ENCODE measurements at regions not wholly inside any gene's neighbourhood (a gene's known extent, or its start where the extent isn't known, plus 50 kb on each side); places are given as distances from the start of the nearest gene placed in this dataset.

DNA sequence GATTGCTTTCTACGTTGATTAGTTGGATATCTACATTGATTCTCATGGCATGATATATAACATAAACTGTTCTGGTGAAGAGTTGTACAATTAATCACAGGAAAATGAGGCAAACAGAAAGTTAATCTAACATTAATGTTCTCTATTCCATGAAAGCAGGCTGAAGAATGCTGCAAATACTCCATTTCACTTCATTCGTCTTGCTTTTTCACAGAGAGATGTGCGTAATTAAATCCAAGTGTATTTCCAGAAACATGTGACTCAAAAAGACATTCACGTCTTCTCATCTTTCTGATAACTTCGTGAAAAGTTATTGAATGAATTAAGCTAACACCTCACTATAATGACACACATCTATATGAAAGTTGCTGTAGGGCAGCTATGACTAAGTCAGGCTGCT lies 1471.5 kb downstream of the DPP10 start:
- TF ChIP-seq, protein P1, sequence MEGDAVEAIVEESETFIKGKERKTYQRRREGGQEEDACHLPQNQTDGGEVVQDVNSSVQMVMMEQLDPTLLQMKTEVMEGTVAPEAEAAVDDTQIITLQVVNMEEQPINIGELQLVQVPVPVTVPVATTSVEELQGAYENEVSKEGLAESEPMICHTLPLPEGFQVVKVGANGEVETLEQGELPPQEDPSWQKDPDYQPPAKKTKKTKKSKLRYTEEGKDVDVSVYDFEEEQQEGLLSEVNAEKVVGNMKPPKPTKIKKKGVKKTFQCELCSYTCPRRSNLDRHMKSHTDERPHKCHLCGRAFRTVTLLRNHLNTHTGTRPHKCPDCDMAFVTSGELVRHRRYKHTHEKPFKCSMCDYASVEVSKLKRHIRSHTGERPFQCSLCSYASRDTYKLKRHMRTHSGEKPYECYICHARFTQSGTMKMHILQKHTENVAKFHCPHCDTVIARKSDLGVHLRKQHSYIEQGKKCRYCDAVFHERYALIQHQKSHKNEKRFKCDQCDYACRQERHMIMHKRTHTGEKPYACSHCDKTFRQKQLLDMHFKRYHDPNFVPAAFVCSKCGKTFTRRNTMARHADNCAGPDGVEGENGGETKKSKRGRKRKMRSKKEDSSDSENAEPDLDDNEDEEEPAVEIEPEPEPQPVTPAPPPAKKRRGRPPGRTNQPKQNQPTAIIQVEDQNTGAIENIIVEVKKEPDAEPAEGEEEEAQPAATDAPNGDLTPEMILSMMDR (IDR thresholded peaks at IDR 0.05; ENCODE audit: borderline replicate concordance, extremely low read depth, low read length, poor library complexity, severe bottlenecking): no peak
- TF ChIP-seq EZH2 (IDR thresholded peaks at IDR 0.05; ENCODE audit: borderline replicate concordance, low read depth, low read length, severe bottlenecking): no peak
- Histone ChIP-seq H4K20me1 (ENCODE audit: insufficient read depth, low read length) (no peaks in the 10 kb centered on the region), H3K4me1 (ENCODE audit: insufficient read depth, low read length) (no peaks in the 10 kb centered on the region), H3K4me2 (ENCODE audit: insufficient read depth, low read length) (no peak overlapping the region), H3K9ac (ENCODE audit: low read depth, low read length) (no peak overlapping the region), H3K27ac (ENCODE audit: low read length) (no peak overlapping the region), H3K27me3 (ENCODE audit: insufficient read depth, low read length, poor library complexity) (no peaks in the 10 kb centered on the region), H3K9me3 (ENCODE audit: insufficient read depth, low read length, severe bottlenecking) (no peaks in the 10 kb centered on the region), H3K36me3 (ENCODE audit: insufficient read depth, low read length) (no peaks in the 10 kb centered on the region), H3K79me2 (ENCODE audit: insufficient read depth, low read length) (no peaks in the 10 kb centered on the region), H3K4me3 (ENCODE audit: low read depth in 1 of 2, low read length in 2 of 2) (no peak overlapping the region), H2AFZ (ENCODE audit: low read depth, low read length) (no peak overlapping the region)
- ATAC-seq (ENCODE audit: insufficient read depth, low read depth): no peak
- no peak for DNase-seq

DNA sequence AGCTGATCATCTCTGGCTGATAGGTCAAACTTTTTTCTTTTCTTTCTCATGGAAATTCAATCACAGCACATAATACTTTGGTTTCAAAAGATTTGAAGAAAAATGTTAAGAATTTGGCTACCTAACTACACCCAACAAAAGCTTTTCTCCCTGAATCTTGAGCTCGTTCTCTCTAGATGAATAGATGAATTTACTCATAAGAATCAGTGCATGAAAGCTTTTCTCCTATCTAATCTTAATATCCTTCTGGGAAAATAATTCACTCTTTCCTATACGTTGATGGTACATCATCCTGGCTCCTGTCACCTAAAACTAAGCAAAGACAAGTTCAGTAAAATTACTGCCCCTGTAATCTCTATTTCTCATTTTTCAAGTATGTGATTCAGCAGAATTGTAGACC lies 1479.1 kb downstream of the DPP10 start:
- no peak overlapping the region for H3K9ac ChIP-seq (ENCODE audit: low read depth, low read length)
- no peaks in the 10 kb centered on the region for H4K20me1 ChIP-seq (ENCODE audit: insufficient read depth, low read length)
- no peak for TF ChIP-seq EZH2 (IDR thresholded peaks at IDR 0.05; ENCODE audit: borderline replicate concordance, low read depth, low read length, severe bottlenecking)
- TF ChIP-seq, protein P1 (IDR thresholded peaks at IDR 0.05; ENCODE audit: borderline replicate concordance, extremely low read depth, low read length, poor library complexity, severe bottlenecking): no peak
- H3K27ac ChIP-seq (ENCODE audit: low read length): no peak overlapping the region
- no peak overlapping the region for H2AFZ ChIP-seq (ENCODE audit: low read depth, low read length)
- no peaks in the 10 kb centered on the region for H3K4me1 ChIP-seq (ENCODE audit: insufficient read depth, low read length)
- H3K36me3 ChIP-seq (ENCODE audit: insufficient read depth, low read length): no peaks in the 10 kb centered on the region
- no peak overlapping the region for H3K4me2 ChIP-seq (ENCODE audit: insufficient read depth, low read length)
- DNase-seq (no peak), ATAC-seq (ENCODE audit: insufficient read depth, low read depth) (no peak)
- H3K9me3 ChIP-seq (ENCODE audit: insufficient read depth, low read length, severe bottlenecking): no peaks in the 10 kb centered on the region
- H3K4me3 ChIP-seq (ENCODE audit: low read depth in 1 of 2, low read length in 2 of 2): no peak overlapping the region
- H3K27me3 ChIP-seq (ENCODE audit: insufficient read depth, low read length, poor library complexity): no peaks in the 10 kb centered on the region
- H3K79me2 ChIP-seq (ENCODE audit: insufficient read depth, low read length): no peaks in the 10 kb centered on the region

DNA sequence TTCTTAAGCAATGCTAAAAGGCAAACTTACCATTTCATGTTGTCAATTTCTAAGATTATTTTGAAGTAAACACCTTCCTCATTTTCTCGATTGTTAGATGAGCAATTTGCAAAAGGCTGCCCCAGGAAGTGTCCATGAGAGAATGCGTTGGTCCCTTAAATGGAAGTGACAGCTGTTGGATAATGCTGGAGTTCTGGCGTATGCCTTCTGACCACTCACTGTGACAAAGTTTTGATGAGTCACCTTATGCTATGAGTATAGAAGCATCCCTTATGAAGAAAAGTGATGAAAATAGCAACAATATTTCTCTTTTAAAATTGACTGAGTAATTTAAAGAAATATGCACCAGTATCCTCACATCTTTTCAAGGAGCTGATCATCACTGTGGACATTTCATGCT lies 1497.5 kb downstream of the DPP10 start:
- no peak for ATAC-seq (ENCODE audit: insufficient read depth, low read depth)
- no peaks in the 10 kb centered on the region for H3K36me3 ChIP-seq (ENCODE audit: insufficient read depth, low read length)
- DNase-seq: no peak
- no peaks in the 10 kb centered on the region for H3K27me3 ChIP-seq (ENCODE audit: insufficient read depth, low read length, poor library complexity)
- H3K4me1 ChIP-seq (ENCODE audit: insufficient read depth, low read length): no peaks in the 10 kb centered on the region
- TF ChIP-seq, protein P1 (IDR thresholded peaks at IDR 0.05; ENCODE audit: borderline replicate concordance, extremely low read depth, low read length, poor library complexity, severe bottlenecking): no peak
- no peak for TF ChIP-seq EZH2 (IDR thresholded peaks at IDR 0.05; ENCODE audit: borderline replicate concordance, low read depth, low read length, severe bottlenecking)
- H2AFZ ChIP-seq (ENCODE audit: low read depth, low read length): no peak overlapping the region
- H3K4me2 ChIP-seq (ENCODE audit: insufficient read depth, low read length): no peak overlapping the region
- H3K9ac ChIP-seq (ENCODE audit: low read depth, low read length): no peak overlapping the region
- H3K4me3 ChIP-seq (ENCODE audit: low read depth in 1 of 2, low read length in 2 of 2): no peak overlapping the region
- H4K20me1 ChIP-seq (ENCODE audit: insufficient read depth, low read length): no peaks in the 10 kb centered on the region
- H3K79me2 ChIP-seq (ENCODE audit: insufficient read depth, low read length): no peaks in the 10 kb centered on the region
- no peak overlapping the region for H3K27ac ChIP-seq (ENCODE audit: low read length)
- no peaks in the 10 kb centered on the region for H3K9me3 ChIP-seq (ENCODE audit: insufficient read depth, low read length, severe bottlenecking)

- H3K4me1 ChIP-seq (ENCODE audit: insufficient read depth, low read length): no peaks in the 10 kb centered on the region
- H3K79me2 ChIP-seq (ENCODE audit: insufficient read depth, low read length): no peaks in the 10 kb centered on the region
- no peak overlapping the region for H3K4me3 ChIP-seq (ENCODE audit: low read depth in 1 of 2, low read length in 2 of 2)
- no peaks in the 10 kb centered on the region for H3K36me3 ChIP-seq (ENCODE audit: insufficient read depth, low read length)
- no peak for DNase-seq
- no peaks in the 10 kb centered on the region for H3K9me3 ChIP-seq (ENCODE audit: insufficient read depth, low read length, severe bottlenecking)
- H4K20me1 ChIP-seq (ENCODE audit: insufficient read depth, low read length): no peaks in the 10 kb centered on the region
- no peak for ATAC-seq (ENCODE audit: insufficient read depth, low read depth)
- H3K27me3 ChIP-seq (ENCODE audit: insufficient read depth, low read length, poor library complexity): no peaks in the 10 kb centered on the region
- no peak overlapping the region for H2AFZ ChIP-seq (ENCODE audit: low read depth, low read length)
- TF ChIP-seq, protein P1 (IDR thresholded peaks at IDR 0.05; ENCODE audit: borderline replicate concordance, extremely low read depth, low read length, poor library complexity, severe bottlenecking): no peak
- no peak for TF ChIP-seq EZH2 (IDR thresholded peaks at IDR 0.05; ENCODE audit: borderline replicate concordance, low read depth, low read length, severe bottlenecking)
- H3K9ac ChIP-seq (ENCODE audit: low read depth, low read length): no peak overlapping the region
- no peak overlapping the region for H3K27ac ChIP-seq (ENCODE audit: low read length)
- H3K4me2 ChIP-seq (ENCODE audit: insufficient read depth, low read length): no peak overlapping the region
Observed at GRCh38 chr2:115942800-115943199, 1500.4 kb downstream of the DPP10 start.

Measured in DND-41 (cell line).